Spinal cord (tissue), 9 donors: ENCODE measurements at regions not wholly inside any gene's neighbourhood (a gene's known extent, or its start where the extent isn't known, plus 50 kb on each side); places are given as distances from the start of the nearest gene placed in this dataset.

Source experiments
- DNase-seq, 6 donors: peaks; one replicate each; pipeline versions ENCODE4 v3.0.0 to v3.0.0-alpha.2; 2013 to 2015; ENCODE audit warnings: low spot score in 6 of 6, low read depth in 4 of 6
- H3K27ac ChIP-seq: one replicate; pipeline ENCODE4 v1.5.1; 2013; ENCODE audit warnings: low read depth, low read length, control low read depth
- H3K27me3 ChIP-seq: one replicate; pipeline ENCODE4 v1.6.1; 2013; ENCODE audit warnings: low read length; ENCODE audit not compliant: control insufficient read depth, insufficient read depth
- H3K36me3 ChIP-seq: one replicate; pipeline ENCODE4 v1.6.1; 2013; ENCODE audit warnings: low read length; ENCODE audit not compliant: control insufficient read depth, insufficient read depth
- H3K4me1 ChIP-seq: one replicate; pipeline ENCODE4 v1.6.1; 2013; ENCODE audit warnings: low read length; ENCODE audit not compliant: control insufficient read depth, insufficient read depth
- H3K4me3 ChIP-seq: one replicate; pipeline ENCODE4 v1.5.1; 2013; ENCODE audit warnings: low read depth, low read length, control low read depth
- H3K9me3 ChIP-seq: one replicate; pipeline ENCODE4 v1.6.1; 2013; ENCODE audit warnings: low read length; ENCODE audit not compliant: control insufficient read depth, insufficient read depth
- WGBS: methylation state at CpG from one replicate; pipeline ENCODE4 v1.1.5; 2013; ENCODE audit warnings: missing lambda C conversion rate; ENCODE audit not compliant: insufficient coverage; 5-methylcytosine and 5-hydroxymethylcytosine counted together
- donor health status: healthy.

GRCh38 chr12:11578461-11578993 lies 70.9 kb upstream of the ETV6 start:
- Histone ChIP-seq H3K4me1 (no peaks in the 10 kb centered on the region), H3K27ac (no peak overlapping the region), H3K4me3 (no peak overlapping the region), H3K9me3 (no peaks in the 10 kb centered on the region), H3K27me3 (no peaks in the 10 kb centered on the region), H3K36me3 (no peaks in the 10 kb centered on the region)
- 97% methylated on average over 2 of the region's 3 CpGs for WGBS
- no peak for DNase-seq

GRCh38 chr12:11580125-11580751 lies 69.2 kb upstream of the ETV6 start:
- DNase-seq, result peak in 2 of 6 donors; percentile 19 to 65
- H3K27me3 ChIP-seq, result no peaks in the 10 kb centered on the region
- no peaks in the 10 kb centered on the region for H3K4me1 ChIP-seq
- H3K9me3 ChIP-seq, result no peaks in the 10 kb centered on the region
- 76% methylated on average over 2 of the region's 2 CpGs for WGBS
- no peaks in the 10 kb centered on the region for H3K36me3 ChIP-seq
- no peak overlapping the region for H3K4me3 ChIP-seq
- no peak overlapping the region for H3K27ac ChIP-seq

GRCh38 chr12:11581179-11581755 lies 68.2 kb upstream of the ETV6 start:
- Histone ChIP-seq H3K36me3 (no peaks in the 10 kb centered on the region), H3K9me3 (no peaks in the 10 kb centered on the region), H3K4me3 (no peak overlapping the region), H3K27ac (no peak overlapping the region), H3K4me1 (no peaks in the 10 kb centered on the region), H3K27me3 (no peaks in the 10 kb centered on the region)
- peak; percentile 56 to 96 (median 74) for DNase-seq
- WGBS, result 20% methylated on average over 2 of the region's 2 CpGs

- H3K36me3 ChIP-seq, result no peaks in the 10 kb centered on the region
- WGBS, result 69% methylated on average over 5 of the region's 7 CpGs
- no peaks in the 10 kb centered on the region for H3K9me3 ChIP-seq
- H3K27ac ChIP-seq, result no peak overlapping the region
- peak in 2 of 6 donors; percentile 5 to 7 for DNase-seq
- no peaks in the 10 kb centered on the region for H3K4me1 ChIP-seq
- no peaks in the 10 kb centered on the region for H3K27me3 ChIP-seq
- no peak overlapping the region for H3K4me3 ChIP-seq
These were observed 65.1 kb upstream of the ETV6 start for GRCh38 chr12:11584221-11584855.

GRCh38 chr12:11592484-11592883 lies 57.0 kb upstream of the ETV6 start:
- DNase-seq, result no peak
- no peak overlapping the region for H3K27ac ChIP-seq
- 94% methylated on average over 9 of the region's 11 CpGs for WGBS
- no peaks in the 10 kb centered on the region for H3K36me3 ChIP-seq
- no peaks in the 10 kb centered on the region for H3K9me3 ChIP-seq
- H3K27me3 ChIP-seq, result no peaks in the 10 kb centered on the region
- H3K4me3 ChIP-seq, result no peak overlapping the region
- no peaks in the 10 kb centered on the region for H3K4me1 ChIP-seq

GRCh38 chr12:11593013-11593412 lies 56.5 kb upstream of the ETV6 start:
- 100% methylated on average over 1 of the region's 1 CpG for WGBS
- Histone ChIP-seq H3K9me3 (no peaks in the 10 kb centered on the region), H3K4me3 (no peak overlapping the region), H3K27me3 (no peaks in the 10 kb centered on the region), H3K4me1 (no peaks in the 10 kb centered on the region), H3K36me3 (no peaks in the 10 kb centered on the region), H3K27ac (no peak overlapping the region)
- DNase-seq, result no peak

- WGBS, result 94% methylated on average over 2 of the region's 3 CpGs
- Histone ChIP-seq H3K9me3 (no peaks in the 10 kb centered on the region), H3K36me3 (no peaks in the 10 kb centered on the region), H3K4me3 (no peak overlapping the region), H3K27me3 (no peaks in the 10 kb centered on the region), H3K27ac (no peak overlapping the region), H3K4me1 (no peaks in the 10 kb centered on the region)
- no peak for DNase-seq
These were observed 54.4 kb upstream of the ETV6 start for GRCh38 chr12:11595080-11595479.

GRCh38 chr12:11596141-11596540 lies 53.3 kb upstream of the ETV6 start:
- Histone ChIP-seq H3K27me3 (no peaks in the 10 kb centered on the region), H3K36me3 (no peaks in the 10 kb centered on the region), H3K9me3 (no peaks in the 10 kb centered on the region), H3K27ac (no peak overlapping the region), H3K4me3 (no peak overlapping the region), H3K4me1 (no peaks in the 10 kb centered on the region)
- no CpG with 5 or more reads among the region's 1 CpG for WGBS
- no peak for DNase-seq

- H3K27me3 ChIP-seq, result no peaks in the 10 kb centered on the region
- H3K36me3 ChIP-seq, result no peaks in the 10 kb centered on the region
- no peak overlapping the region for H3K27ac ChIP-seq
- no peak for DNase-seq
- WGBS, result 92% methylated on average over 6 of the region's 7 CpGs
- no peaks in the 10 kb centered on the region for H3K9me3 ChIP-seq
- H3K4me3 ChIP-seq, result no peak overlapping the region
- H3K4me1 ChIP-seq, result no peaks in the 10 kb centered on the region
These were observed 50.6 kb upstream of the ETV6 start for GRCh38 chr12:11598900-11599299.
